Caki2 (cell line): ENCODE measurements at regions not wholly inside any gene's neighbourhood (a gene's known extent, or its start where the extent isn't known, plus 50 kb on each side); places are given as distances from the start of the nearest gene placed in this dataset.
A peak's percentile ranks its signal among the peaks of the same experiment; 100 is the strongest.

Experiments
- DNase-seq: peaks from one replicate; pipeline ENCODE4 v3.0.0-alpha.2; 2015; ENCODE audit warnings: low read depth
- in situ Hi-C: cut with HindIII; loops from 2 replicates; pipeline ENCODE4 v1.10.0; 2016; ENCODE audit warnings: low sequenced_read_pairs, low pct_unique_long_range_greater_than_20kb, mixed read lengths

DNA sequence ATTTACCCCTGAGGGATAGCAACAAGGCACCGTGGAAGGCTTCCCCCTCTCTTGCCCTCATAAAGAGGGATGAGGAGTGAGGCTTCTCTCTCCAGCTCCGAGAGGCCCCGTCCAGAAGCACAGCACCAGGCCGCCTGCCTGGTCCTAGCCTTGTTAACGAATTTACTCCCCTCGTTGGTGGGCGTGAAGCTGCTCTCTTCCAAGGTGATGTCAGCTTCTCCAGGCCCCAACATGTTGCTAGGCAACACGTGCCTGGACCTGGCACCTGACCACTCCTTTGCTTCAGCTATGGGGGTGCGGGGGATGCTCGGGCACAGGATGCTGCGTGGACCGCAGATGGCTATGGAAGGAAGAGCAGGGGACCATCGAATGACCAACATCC, 135.2 kb upstream of the MGMT start:
- in situ Hi-C loops, result no loop called here
- no peak for DNase-seq

DNA sequence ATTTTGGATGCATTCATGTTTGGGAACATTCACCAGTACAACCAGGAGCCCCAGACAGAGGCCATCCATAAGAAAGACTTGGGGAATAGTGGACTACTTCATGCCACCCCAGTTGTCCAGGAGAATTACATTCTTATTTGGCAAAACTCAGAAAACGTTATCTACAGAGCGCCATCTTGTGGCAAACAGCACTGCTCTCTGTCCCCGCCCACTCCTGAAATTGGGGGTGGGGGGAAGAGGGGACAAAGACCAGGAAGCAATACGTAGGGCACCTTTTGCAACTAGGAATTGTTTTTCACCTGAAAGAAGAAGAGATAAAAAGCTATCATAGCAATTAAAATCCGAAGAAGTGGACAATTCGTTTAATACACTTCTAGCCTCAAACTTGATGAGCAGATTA, 134.6 kb upstream of the MGMT start:
- in situ Hi-C loops, result no loop called here

DNA sequence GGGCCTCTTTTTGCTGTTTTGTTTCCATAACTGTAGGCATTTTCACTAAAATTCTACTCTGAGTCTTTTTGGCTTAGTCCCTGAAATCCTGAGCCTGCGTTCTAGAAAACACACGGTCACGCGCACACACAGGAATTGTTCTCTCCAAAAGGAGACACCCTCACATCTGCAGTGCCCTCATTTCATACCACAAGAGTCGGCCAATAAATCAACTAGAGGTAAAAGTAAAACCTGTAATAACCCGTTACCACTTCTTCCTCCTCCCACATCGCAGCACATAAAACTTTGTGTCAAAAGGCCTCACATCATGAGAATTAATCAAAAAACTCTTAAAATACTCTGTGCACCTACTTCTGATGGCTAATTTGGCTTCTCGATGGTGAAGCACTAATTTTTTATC, 133.3 kb upstream of the MGMT start:
- DNase-seq, result no peak
- in situ Hi-C loops, result no loop called here

More for the DNA sequence above, 134.6 kb upstream of the MGMT start:
- DNase-seq, result peak; percentile 30

DNA sequence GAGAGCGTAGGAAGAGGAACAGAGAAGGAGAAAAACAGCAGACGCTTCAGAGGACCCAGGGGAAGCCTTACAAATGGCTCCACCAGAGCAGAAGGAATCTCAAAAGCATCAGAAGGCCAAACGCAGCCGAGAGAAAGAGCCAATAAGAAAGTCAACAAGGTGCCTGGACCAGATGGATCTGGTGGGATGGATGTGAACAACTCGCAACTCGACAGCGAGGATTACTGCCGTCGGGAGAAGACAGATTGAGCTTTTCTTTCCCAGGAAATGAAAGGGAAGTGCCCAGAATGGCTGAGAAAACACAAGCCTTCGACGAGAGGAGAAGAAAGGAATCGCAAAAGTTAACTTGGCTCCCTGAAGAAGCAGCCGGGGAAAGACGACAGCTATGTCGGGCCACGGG, 132.8 kb upstream of the MGMT start:
- no peak for DNase-seq
- in situ Hi-C loops, result no loop called here

GRCh38 chr10:129335396-129335795, 131.6 kb upstream of the MGMT start:
- DNase-seq, result no peak
- in situ Hi-C loops, result no loop called here

GRCh38 chr10:129335942-129336341, 131.1 kb upstream of the MGMT start:
- in situ Hi-C loops, result no loop called here
- DNase-seq, result no peak

GRCh38 chr10:129339191-129339590, 127.8 kb upstream of the MGMT start:
- in situ Hi-C loops, result no loop called here
- no peak for DNase-seq

DNA sequence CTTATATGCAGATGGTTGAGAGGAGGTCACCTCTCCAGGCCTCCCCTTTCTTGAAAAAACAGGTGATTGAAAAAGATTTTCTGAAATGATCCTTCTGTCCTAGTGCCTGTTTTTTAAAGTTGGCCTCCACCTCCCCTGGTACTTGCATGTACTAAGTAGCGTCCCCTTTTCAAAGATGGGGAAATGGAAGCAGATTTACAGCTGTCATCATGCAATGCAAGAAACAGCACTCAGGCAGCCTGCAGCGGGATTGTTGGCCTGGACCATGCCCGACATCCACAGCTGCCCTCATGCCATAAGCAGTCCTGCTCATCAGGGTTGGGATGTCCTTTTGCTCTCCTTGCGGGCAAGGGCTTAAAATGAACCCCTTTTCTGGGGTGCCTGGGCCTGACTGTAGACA, 127.2 kb upstream of the MGMT start:
- in situ Hi-C loops, result no loop called here

GRCh38 chr10:129341087-129341486, 126.0 kb upstream of the MGMT start:
- in situ Hi-C loops, result no loop called here
- DNase-seq, result no peak

More for the DNA sequence above, 127.2 kb upstream of the MGMT start:
- no peak for DNase-seq

- in situ Hi-C loops, result no loop called here
- DNase-seq, result no peak
Measured at GRCh38 chr10:129342385-129342784, 124.7 kb upstream of the MGMT start.

DNA sequence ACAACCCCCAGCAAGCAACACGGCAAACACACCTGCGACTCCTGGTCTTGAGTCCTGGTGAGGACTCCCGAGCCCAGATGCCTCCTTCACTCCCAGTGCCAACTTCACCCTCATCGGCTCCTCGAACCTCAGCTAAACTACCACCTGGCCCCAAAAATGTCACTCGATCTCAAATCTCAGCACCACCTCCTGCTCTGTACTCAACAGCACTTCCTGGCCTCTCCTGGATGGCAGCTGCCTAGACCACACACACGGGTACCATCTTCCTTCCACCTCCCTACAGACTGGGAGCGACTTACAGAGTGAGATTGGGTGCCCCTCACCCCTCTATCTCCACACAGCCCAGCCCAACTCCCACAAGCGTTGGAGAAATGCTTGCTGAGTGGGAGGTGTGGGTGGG, 123.9 kb upstream of the MGMT start:
- in situ Hi-C loops, result no loop called here
- DNase-seq, result no peak

GRCh38 chr10:129344103-129344502, 122.9 kb upstream of the MGMT start:
- in situ Hi-C loops, result no loop called here

DNA sequence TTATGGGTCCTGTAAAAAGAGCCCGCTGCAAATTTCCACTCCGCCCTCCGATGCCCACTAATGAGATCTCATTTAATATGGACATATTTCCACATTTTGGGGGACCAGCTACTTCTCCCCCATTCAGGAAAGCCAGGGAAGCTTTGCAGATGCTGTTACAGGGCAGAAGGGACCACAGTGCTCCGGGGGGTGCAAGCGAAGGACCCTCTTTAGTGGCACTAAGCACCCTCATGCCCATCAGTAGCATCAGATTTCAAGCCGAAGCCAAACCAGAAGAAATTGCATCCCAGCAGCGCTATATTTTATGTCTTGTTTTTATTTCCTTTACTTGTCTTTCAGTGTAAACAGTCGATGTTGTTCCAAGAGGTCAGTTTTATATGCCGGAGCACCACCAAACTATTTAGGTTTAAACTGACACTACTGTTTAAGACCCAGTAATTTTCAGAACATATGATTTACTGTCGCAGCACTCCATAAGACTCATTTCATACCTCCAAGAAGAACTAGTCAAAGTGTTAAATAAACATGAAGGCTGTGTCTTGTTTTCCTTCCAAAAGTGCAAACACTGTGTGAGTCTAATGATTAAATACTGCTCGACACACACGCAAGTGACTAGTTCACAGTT, 122.2 kb upstream of the MGMT start:
- in situ Hi-C loops, result no loop called here
- no peak for DNase-seq

More at GRCh38 chr10:129344103-129344502, 122.9 kb upstream of the MGMT start:
- no peak for DNase-seq

DNA sequence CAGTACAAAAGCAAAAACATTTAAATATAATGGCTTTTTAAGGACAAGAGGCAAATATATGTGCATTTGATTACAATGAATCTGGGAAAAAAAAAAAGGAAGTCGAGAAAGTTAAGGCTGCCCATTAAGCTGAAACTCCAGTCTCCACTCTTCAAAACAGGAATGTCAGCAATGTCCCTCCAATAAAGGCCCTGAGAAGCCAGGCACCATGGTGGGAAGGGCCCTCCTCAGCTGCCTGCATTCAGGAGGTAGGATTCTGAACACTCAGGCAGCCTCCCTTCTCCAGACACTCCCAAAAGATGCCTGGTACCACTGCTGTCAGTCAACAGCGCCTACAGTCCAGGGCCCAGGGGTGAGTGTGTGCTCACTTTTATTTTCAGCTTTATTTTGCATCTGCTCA, 121.3 kb upstream of the MGMT start:
- no peak for DNase-seq

GRCh38 chr10:129350690-129351089, 116.4 kb upstream of the MGMT start:
- no peak for DNase-seq
- in situ Hi-C loops, result no loop called here

More for the DNA sequence above, 121.3 kb upstream of the MGMT start:
- in situ Hi-C loops, result no loop called here

- in situ Hi-C loops, result no loop called here
Measured at GRCh38 chr10:129353101-129353500, 113.9 kb upstream of the MGMT start.

DNA sequence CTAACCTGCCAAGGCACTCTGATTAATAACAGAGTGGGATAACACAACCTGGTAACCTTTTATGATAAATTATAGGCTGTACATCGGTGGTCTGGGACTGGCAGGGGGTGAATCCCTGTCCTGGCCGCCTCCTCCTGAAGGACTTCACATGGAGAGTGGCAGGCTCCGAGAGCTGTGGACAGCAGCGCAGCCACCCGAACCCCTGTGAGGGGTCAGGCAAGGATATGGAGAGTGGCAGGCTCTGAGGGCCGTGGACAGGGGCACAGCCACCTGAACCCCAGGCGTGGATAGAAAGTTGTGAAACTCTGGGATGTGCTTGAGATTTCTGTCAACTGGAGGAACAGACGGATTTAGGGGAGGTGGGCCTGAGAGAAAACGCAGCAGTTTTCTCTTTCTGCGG, 107.0 kb upstream of the MGMT start:
- DNase-seq, result no peak
- in situ Hi-C loops, result no loop called here

More at GRCh38 chr10:129353101-129353500, 113.9 kb upstream of the MGMT start:
- no peak for DNase-seq

DNA sequence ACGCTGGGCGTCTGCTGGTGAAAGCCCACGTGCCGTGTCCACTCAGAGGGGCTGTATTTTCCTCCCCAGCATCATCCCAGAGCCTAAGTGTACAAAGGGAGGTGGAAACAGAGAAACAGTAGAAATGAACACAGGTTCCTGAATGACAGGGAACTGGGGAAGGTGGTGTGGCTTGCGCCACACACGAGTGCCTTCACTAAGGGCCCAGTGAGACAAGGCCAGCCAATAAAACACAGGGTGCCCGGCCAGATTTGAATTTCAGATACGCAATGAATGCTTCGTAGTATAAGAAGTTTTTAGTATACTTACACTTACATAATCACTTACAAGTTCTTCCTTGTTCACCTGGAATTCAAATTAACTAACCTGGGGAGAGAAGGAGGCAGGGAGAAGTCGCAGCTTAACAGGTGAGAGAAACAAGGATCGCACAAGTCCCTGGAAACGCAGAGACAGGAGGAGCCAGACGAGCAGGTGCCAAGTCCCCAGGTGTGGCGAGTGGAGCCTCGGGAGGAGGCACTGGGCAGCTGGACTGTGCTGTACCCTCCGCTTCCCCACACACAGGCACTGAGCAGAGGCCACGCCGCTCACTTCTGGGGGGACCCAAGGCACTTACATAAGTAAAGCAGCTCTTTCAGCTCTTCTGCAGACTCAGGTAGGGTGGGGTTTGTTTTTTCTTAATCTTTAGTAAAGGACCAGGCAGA, 105.2 kb upstream of the MGMT start:
- no peak for DNase-seq
- in situ Hi-C loops, result no loop called here

DNA sequence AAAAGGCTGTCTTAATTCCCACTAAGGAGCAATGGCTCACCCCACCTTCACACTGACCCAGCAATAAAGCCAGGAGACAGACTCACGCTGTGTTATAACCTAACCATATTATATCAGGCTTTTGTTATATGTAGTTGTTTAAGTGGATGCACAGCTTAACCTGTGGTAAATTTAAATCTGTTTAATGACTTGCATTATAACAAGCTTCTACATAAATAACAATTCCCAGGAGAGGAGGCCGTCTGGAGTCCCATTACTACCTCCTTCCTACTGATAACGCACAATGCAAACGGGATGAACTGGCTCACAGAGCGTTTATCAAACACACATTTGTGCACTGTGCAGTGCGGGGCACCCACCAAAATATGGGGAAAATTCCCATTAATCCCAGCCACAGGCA, 102.1 kb upstream of the MGMT start:
- DNase-seq, result no peak
- in situ Hi-C loops, result no loop called here

DNA sequence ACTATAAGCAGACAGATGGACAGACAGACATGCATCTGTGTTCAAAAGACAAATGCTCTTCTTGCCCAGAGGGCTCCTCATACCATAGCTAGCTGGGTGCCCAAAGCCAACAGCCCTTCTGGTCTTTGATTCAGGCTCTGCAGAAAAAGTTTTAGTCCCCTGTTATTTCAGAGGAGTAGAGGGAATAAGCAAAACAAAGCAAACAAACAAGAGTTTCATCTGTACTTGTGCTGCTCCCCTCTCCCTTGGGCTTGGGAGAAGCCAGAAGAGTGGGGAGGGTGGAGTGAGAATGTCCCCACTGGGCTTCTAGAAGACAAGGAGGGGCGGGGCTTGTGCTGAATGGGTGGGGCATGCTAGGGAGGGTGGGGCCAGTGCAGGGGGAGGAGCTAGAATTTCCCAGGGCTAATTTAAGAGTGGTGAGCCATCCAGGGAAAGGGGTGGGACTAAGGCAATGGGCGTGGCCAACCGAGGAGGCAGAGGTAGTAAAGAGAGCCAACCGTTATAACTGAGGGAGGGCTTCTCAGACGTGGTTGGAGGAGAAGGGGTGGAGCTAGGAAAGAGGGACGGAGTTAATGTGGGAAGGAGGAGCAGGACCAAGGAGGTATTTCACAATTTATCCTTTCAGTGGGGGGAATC, 101.2 kb upstream of the MGMT start:
- DNase-seq, result peak; percentile 60
- in situ Hi-C loops, result no loop called here
